ENCODE measurements at regions not wholly inside any gene's neighbourhood (a gene's known extent, or its start where the extent isn't known, plus 50 kb on each side); places are given as distances from the start of the nearest gene placed in this dataset. TPM values are rescaled to one million over a fixed set of nuclear protein-coding genes. Genes with fewer than 3 reads are reported as not detected.

DNA sequence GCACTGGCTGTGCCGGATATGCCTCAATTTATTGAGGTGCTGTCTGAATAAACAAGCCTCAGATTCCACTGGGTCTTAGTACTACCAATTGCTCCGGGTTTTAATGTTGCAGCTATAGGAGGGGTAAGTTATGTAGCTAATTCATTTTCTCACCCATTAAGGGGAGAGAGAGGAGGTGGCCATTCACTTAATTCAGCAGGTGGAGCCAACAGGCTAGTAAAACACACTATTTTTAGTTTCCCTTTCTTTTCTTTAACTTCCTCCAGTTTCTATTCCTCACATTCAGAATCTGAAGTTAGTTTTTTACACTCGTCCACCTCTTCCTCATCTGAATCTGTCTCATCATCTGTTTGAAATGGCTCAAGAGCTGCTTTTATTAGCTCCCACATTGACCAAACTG, 105.6 kb upstream of the CDH10 start:
- DNase-seq (ENCODE audit: low read depth in 2 of 3, low spot score in 2 of 3) = no peak

DNA sequence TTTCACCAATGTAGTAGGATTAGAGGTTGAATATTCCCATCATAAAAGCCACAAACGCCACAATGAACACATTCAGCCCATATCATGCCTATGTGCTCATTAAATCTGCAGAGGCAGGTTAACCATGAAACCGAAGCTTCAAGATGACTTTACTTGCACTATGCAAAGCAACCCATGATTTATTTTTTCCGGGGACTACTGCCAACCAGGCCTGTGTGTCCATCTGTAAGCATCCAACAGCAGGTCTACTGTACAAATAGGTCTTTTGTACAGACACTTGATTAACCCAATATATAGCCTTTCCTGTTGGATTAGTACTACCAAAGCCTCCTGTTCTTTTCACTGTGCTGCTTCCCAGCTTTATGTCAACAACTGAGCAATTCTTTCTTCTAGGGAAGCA, 104.9 kb upstream of the CDH10 start:
- DNase-seq (ENCODE audit: low read depth in 2 of 3, low spot score in 2 of 3) = no peak

DNA sequence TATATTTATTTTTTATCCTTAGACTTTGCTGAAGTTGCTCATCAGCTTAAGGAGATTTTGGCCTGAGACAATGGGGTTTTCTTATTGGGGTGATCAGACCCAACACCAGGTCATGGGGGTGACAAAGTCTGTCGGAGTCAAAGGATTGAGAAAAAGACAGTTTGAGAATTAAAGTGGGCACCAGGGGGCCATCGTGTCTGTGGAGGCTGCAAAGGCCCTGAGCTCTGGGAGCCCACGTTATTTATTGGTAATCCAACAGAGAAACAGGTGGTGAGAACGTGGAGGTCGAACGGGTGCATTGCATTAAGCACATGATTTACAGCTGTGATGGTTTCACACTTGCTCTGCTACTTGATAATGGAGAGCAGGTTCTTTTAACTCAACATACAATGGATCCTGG, 102.5 kb upstream of the CDH10 start:
- DNase-seq (ENCODE audit: low read depth in 2 of 3, low spot score in 2 of 3) = no peak

DNA sequence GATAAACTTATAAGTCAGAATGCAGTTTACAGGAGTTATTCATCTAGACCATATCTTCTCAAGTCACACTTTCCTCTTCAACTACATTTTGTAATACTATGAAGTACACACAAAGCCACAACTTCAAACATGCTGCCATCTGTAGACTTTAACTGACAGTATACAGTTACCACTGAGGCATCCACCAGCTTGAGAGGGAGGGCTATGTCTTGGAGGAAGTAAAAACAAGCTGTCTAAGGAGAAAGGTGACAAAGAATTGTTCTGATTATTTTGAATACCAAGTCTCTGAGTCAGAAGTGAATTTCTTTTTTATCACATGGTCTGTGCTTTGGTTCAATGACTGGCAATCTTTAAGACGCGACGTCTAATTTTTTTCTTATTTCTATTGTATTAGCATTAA, 97.6 kb upstream of the CDH10 start:
- DNase-seq (ENCODE audit: low read depth in 2 of 3, low spot score in 2 of 3) = no peak

DNA sequence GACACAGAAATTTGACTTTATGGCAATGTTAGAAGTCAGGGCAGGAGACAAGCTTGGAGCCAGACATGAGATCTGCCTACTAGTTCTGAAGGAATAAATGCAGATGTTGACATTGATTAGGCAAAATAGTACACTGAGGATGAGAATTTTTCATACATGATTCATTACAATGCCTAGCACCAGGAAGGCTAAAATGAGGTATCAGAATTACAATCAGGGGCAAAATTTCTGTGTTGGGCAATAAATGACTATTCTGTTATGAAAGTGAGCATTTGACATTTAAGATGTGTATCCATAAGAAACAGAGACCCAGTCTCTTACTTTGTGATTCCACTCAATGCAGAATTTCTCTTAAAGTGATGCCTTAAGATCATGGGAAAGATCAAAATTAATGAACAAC, 92.4 kb upstream of the CDH10 start:
- no peak for DNase-seq (ENCODE audit: low read depth in 2 of 3, low spot score in 2 of 3)

DNA sequence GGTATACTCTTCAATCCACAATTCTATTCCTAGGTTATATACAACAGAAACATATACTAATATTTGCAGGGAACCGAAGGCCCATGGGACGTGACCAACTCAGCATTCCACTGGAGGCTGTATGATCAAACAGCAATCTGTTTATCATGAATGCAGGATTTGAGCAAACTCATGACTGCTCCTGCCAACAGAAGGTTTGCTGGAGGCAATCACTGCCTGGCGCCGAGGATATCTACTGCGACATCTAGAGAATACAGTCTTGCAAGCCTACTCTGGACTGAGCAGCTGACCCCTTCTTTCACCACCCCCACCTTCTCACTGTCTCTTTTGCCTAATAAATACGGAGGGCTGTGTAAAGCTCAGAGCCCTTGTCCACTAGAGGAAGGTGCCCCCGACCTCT, 90.5 kb upstream of the CDH10 start:
- DNase-seq (ENCODE audit: low read depth in 2 of 3, low spot score in 2 of 3) = no peak

DNA sequence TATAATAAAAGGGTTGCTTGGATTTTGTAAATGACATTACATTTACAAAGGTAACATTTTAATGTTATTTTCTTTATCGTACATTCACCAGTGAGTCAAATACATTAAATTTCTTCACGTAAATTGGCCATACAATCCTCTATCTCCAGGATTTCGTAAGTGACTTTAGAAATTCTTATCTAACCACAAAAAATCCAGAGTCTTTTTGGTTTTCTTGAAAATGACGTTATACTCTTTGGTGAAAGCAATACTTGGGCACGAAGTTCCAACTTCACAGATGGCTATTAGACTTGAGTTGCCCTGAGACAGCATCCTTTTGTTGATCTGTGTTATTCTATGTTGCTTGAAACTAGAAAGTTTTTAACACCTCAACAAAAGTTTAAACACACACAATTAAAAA, 87.4 kb upstream of the CDH10 start:
- DNase-seq (ENCODE audit: low read depth in 2 of 3, low spot score in 2 of 3) = no peak

DNA sequence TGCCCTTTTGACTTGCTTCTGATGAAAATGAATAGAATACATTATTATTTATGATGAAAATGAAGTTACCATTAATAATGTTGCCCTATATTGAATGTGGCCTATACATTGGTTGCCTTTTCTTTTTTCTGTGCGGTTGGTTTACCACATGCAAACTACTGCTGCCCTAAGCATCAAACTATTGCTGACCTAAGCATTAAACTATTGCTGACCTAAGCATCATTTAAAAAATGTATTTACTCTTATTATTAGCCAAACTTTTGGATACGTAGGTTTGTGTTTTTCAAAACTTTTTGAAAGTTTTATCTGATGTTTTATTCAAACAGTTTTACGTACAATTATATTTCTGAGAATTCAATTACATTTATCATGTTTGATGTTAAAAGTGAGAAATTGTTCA, 76.0 kb upstream of the CDH10 start:
- no peak for DNase-seq (ENCODE audit: low read depth in 2 of 3, low spot score in 2 of 3)

DNA sequence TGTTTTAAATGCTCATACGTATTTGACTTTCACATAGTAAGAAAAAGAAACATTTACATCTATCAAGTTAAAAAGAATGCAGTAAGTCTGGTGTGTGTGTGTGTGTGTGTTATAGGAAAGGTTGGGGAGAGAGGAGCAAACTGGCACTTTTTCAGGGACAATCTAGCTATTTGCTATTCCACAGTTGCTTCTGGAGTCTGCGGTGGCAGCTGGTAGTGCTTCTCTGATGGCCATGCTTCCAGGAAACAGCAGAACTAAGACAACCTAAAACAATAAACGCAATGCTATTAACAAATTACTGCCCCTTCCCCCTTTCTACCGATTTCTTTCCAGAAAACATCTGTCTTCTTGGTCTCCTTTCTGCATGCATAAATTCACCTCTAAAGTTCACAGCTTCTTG, 70.0 kb upstream of the CDH10 start:
- no peak for DNase-seq (ENCODE audit: low read depth in 2 of 3, low spot score in 2 of 3)

DNA sequence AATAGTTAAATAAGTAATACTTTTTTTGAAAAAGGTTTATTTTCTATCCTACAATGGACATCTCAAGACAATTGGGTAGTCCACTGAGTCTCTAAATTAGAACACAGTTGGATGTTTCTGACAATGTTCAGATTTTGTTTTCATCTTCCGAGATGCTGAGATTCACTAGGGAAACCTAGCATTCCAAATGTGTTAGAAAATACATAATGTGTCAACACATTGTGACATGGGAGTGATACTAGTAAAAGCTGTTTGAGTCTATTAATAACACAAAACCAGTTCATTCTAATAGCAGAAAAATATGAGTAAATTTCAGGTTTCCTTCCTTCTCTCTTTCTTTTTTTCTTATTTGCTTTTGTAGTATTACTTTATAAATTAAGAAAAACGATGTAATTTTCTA, 68.2 kb upstream of the CDH10 start:
- no peak for DNase-seq (ENCODE audit: low read depth in 2 of 3, low spot score in 2 of 3)

DNA sequence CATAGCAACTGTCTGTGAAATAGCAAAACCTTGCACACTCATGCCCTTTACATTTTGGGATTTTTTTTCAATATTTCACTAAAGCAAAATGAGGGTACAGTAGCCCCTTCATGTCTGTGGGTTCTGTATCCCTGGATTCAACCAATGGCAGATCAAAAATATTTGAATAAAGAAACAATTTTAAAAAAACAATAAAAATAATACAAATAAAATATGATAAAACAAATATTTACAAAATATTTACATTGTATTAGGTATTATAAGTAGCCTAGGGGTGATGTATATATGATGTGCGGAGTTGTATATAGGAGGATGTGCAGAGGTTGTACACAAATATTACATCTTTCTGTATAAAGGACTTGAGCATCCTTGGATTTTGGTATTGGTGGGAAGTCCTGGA, 67.3 kb upstream of the CDH10 start:
- DNase-seq (ENCODE audit: low read depth in 2 of 3, low spot score in 2 of 3) = no peak

DNA sequence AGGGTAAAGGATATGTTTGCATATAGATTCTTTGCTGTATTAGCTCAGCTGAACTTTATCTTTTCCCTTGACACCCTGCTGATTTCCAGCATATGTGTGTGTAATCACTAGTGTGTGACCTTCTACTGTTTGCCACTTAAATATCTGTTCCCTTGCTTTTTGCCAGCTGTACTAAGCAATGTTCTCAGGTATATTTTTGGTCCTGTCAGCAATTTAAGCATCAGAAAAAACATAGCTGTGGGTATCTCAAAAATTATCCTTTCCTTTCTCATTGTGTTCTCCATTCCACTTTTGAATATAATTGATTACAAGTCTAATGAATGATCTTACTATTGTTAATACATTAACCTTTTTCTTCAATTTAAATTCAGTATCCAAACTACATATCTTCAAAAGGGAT, 59.2 kb upstream of the CDH10 start:
- no peak for DNase-seq (ENCODE audit: low read depth in 2 of 3, low spot score in 2 of 3)

Small RNAs in the stretch of these regions (small RNA-seq; reads per million reads assigned to genes)
- gene AC022140.2 (not detected), gene AC106754.2 (not detected), gene BTG4P1 (not detected), gene RF00019 (not detected), gene RF00070 (not detected), gene RNU6-374P (not detected)
